GM10266 (cell line): ENCODE measurements at regions not wholly inside any gene's neighbourhood (a gene's known extent, or its start where the extent isn't known, plus 50 kb on each side); places are given as distances from the start of the nearest gene placed in this dataset.

Source experiments
- DNase-seq: peaks from one replicate; pipeline ENCODE4 v3.0.0; 2012; ENCODE audit errors: extremely low spot score
- CTCF ChIP-seq: IDR thresholded peaks from 2 replicates; pipeline ENCODE4 v1.5.1; 2012; ENCODE audit warnings: mild to moderate bottlenecking, low read depth; ENCODE audit not compliant: control insufficient read depth, insufficient read depth; ENCODE audit errors: missing control alignments

- TF ChIP-seq CTCF: no peak
Measured at GRCh38 chr14:22316473-22316872, 272.6 kb downstream of the DAD1 start.

GRCh38 chr14:22315336-22315735 is 273.7 kb downstream of the DAD1 start:
- TF ChIP-seq CTCF: no peak
- DNase-seq: no peak

More at GRCh38 chr14:22316473-22316872, 272.6 kb downstream of the DAD1 start:
- no peak for DNase-seq

- DNase-seq: peak; percentile 62
- TF ChIP-seq CTCF: peak; percentile 71
Measured at GRCh38 chr14:22314183-22314820, 274.7 kb downstream of the DAD1 start.

- no peak for TF ChIP-seq CTCF
- DNase-seq: no peak
Measured at GRCh38 chr14:22313172-22313801, 275.7 kb downstream of the DAD1 start.

GRCh38 chr14:22311636-22312035 is 277.4 kb downstream of the DAD1 start:
- DNase-seq: no peak
- no peak for TF ChIP-seq CTCF

GRCh38 chr14:22305607-22306006 is 283.4 kb downstream of the DAD1 start:
- TF ChIP-seq CTCF: no peak
- no peak for DNase-seq

GRCh38 chr14:22304326-22304725 is 284.7 kb downstream of the DAD1 start:
- no peak for TF ChIP-seq CTCF
- no peak for DNase-seq
